GM18909 (cell line): ENCODE measurements at regions not wholly inside any gene's neighbourhood (a gene's known extent, or its start where the extent isn't known, plus 50 kb on each side); places are given as distances from the start of the nearest gene placed in this dataset.

Experiments
- ATAC-seq: cut with Tn5 transposase; IDR thresholded peaks from one replicate; pipeline ENCODE4 v1.9.1; 2021; ENCODE audit warnings: mild to moderate bottlenecking; ENCODE audit not compliant: unreplicated experiment, poor library complexity

GRCh38 chr22:49224243-49224642 is 603.4 kb downstream of the BRD1 start:
- ATAC-seq, result no peak

- no peak for ATAC-seq
Observed at GRCh38 chr22:49218142-49218541, 609.5 kb downstream of the BRD1 start.

GRCh38 chr22:49216579-49216978 is 611.1 kb downstream of the BRD1 start:
- ATAC-seq, result no peak

- ATAC-seq, result no peak
Observed at GRCh38 chr22:49215840-49216239, 611.8 kb downstream of the BRD1 start.

- no peak for ATAC-seq
Observed at GRCh38 chr22:49214976-49215375, 612.7 kb downstream of the BRD1 start.

- ATAC-seq, result no peak
Observed at GRCh38 chr22:49213731-49214352, 613.8 kb downstream of the BRD1 start.

GRCh38 chr22:49212466-49212865 is 615.2 kb downstream of the BRD1 start:
- no peak for ATAC-seq

- ATAC-seq, result no peak
Observed at GRCh38 chr22:49212002-49212401, 615.7 kb downstream of the BRD1 start.

- ATAC-seq, result no peak
Observed at GRCh38 chr22:49211176-49211575, 616.5 kb downstream of the BRD1 start.

- ATAC-seq, result no peak
Observed at GRCh38 chr22:49210606-49211005, 617.1 kb downstream of the BRD1 start.

GRCh38 chr22:49209452-49210195 is 618.0 kb downstream of the BRD1 start:
- ATAC-seq, result no peak

- no peak for ATAC-seq
Observed at GRCh38 chr22:49208768-49209252, 618.9 kb downstream of the BRD1 start.

- ATAC-seq, result no peak
Observed at GRCh38 chr22:49208004-49208402, 619.7 kb downstream of the BRD1 start.

- ATAC-seq, result no peak
Observed at GRCh38 chr22:49207008-49208003, 620.4 kb downstream of the BRD1 start.

- ATAC-seq, result no peak
Observed at GRCh38 chr22:49206281-49206680, 621.4 kb downstream of the BRD1 start.

- no peak for ATAC-seq
Observed at GRCh38 chr22:49205483-49205800, 622.2 kb downstream of the BRD1 start.

GRCh38 chr22:49204599-49205482 is 622.8 kb downstream of the BRD1 start:
- ATAC-seq, result no peak

GRCh38 chr22:49203859-49204598 is 623.6 kb downstream of the BRD1 start:
- no peak for ATAC-seq
